Prostate gland (tissue), 2 donors: ENCODE measurements at regions not wholly inside any gene's neighbourhood (a gene's known extent, or its start where the extent isn't known, plus 50 kb on each side); places are given as distances from the start of the nearest gene placed in this dataset.

Experiments
- CTCF ChIP-seq, 4 experiments: fragments of 200-600 bp in 2 of 4; fragments of 450-650 bp in 2 of 4; sonication (generic) in 2 of 4; IDR thresholded peaks; 1 replicate in 3 of 4; 2 replicates in 1 of 4; pipeline ENCODE4 v1.5.1; 2016 to 2019; ENCODE audit warnings: antibody characterized with exemption in 4 of 4, mild to moderate bottlenecking in 2 of 4, moderate library complexity in 2 of 4
- POLR2A ChIP-seq: fragments of 450-650 bp; IDR thresholded peaks from one replicate; pipeline ENCODE4 v1.6.1; 2016; ENCODE audit warnings: antibody characterized with exemption, mild to moderate bottlenecking
- POLR2AphosphoS5 ChIP-seq: sonication (generic); formaldehyde crosslinking; IDR thresholded peaks from one replicate; pipeline ENCODE4 v1.6.1; 2017; ENCODE audit warnings: antibody characterized with exemption

GRCh38 chr1:189880135-189880534, 597.5 kb downstream of the BRINP3 start:
- TF ChIP-seq CTCF (IDR thresholded peaks at IDR 0.05) (no peak), POLR2A (no peak), POLR2AphosphoS5 (no peak)
